GDM1 (cell line): ENCODE measurements at regions not wholly inside any gene's neighbourhood (a gene's known extent, or its start where the extent isn't known, plus 50 kb on each side); places are given as distances from the start of the nearest gene placed in this dataset.
"Not testable (repeated sequence)": the region's sequence is repeated elsewhere in the genome, so short reads cannot be mapped to it uniquely, and the experiment has no call there.

Source experiments
- DNase-seq: peaks from one replicate; lab custom pipeline; 2025; lab: John Stamatoyannopoulos, UW

GRCh38 chr7:34390103-34390502 lies 267.9 kb upstream of the NPSR1 start:
- DNase-seq = no peak

- no peak for DNase-seq
Measured at GRCh38 chr7:34392972-34393371, 265.0 kb upstream of the NPSR1 start.

- no peak for DNase-seq
Measured at GRCh38 chr7:34396437-34397064, 261.5 kb upstream of the NPSR1 start.

GRCh38 chr7:34401776-34402175 lies 256.2 kb upstream of the NPSR1 start:
- no peak for DNase-seq

GRCh38 chr7:34406848-34407530 lies 251.0 kb upstream of the NPSR1 start:
- DNase-seq = no peak

GRCh38 chr7:34407586-34407985 lies 250.4 kb upstream of the NPSR1 start:
- DNase-seq = no peak

GRCh38 chr7:34417781-34418180 lies 240.2 kb upstream of the NPSR1 start:
- DNase-seq = no peak

GRCh38 chr7:34421526-34421925 lies 236.5 kb upstream of the NPSR1 start:
- DNase-seq = no peak

- no peak for DNase-seq
Measured at GRCh38 chr7:34425194-34425593, 232.8 kb upstream of the NPSR1 start.

- DNase-seq = no peak
Measured at GRCh38 chr7:34425631-34426384, 232.2 kb upstream of the NPSR1 start.

GRCh38 chr7:34430456-34430855 lies 227.6 kb upstream of the NPSR1 start:
- no peak for DNase-seq

- no peak for DNase-seq
Measured at GRCh38 chr7:34438436-34438835, 219.6 kb upstream of the NPSR1 start.

GRCh38 chr7:34445653-34446052 lies 212.4 kb upstream of the NPSR1 start:
- DNase-seq = no peak

GRCh38 chr7:34448531-34448930 lies 209.5 kb upstream of the NPSR1 start:
- DNase-seq = not testable (repeated sequence)

GRCh38 chr7:34449765-34450164 lies 208.3 kb upstream of the NPSR1 start:
- no peak for DNase-seq

- DNase-seq = no peak
Measured at GRCh38 chr7:34451183-34451582, 206.8 kb upstream of the NPSR1 start.

- DNase-seq = no peak
Measured at GRCh38 chr7:34451923-34452322, 206.1 kb upstream of the NPSR1 start.

- no peak for DNase-seq
Measured at GRCh38 chr7:34452363-34452762, 205.7 kb upstream of the NPSR1 start.

- DNase-seq = no peak
Measured at GRCh38 chr7:34453150-34453549, 204.9 kb upstream of the NPSR1 start.

GRCh38 chr7:34454381-34454780 lies 203.6 kb upstream of the NPSR1 start:
- DNase-seq = no peak

- no peak for DNase-seq
Measured at GRCh38 chr7:34457329-34457728, 200.7 kb upstream of the NPSR1 start.

GRCh38 chr7:34463830-34464229 lies 194.2 kb upstream of the NPSR1 start:
- DNase-seq = no peak

- no peak for DNase-seq
Measured at GRCh38 chr7:34471844-34472243, 186.2 kb upstream of the NPSR1 start.
